ENCODE measurements at regions not wholly inside any gene's neighbourhood (a gene's known extent, or its start where the extent isn't known, plus 50 kb on each side); places are given as distances from the start of the nearest gene placed in this dataset.

GRCh38 chr10:113320987-113321386 lies 231.9 kb upstream of the HABP2 start:
- H3K4me3 ChIP-seq (ENCODE audit: low read depth, low read length): no peak overlapping the region
- DNase-seq (ENCODE audit: low read depth): no peak
- in situ Hi-C loops (cut with HindIII; ENCODE audit: low sequenced_read_pairs): no loop called here
- no peak for TF ChIP-seq CTCF (IDR thresholded peaks at IDR 0.05; ENCODE audit: low read depth, low read length, missing control alignments)

DNA sequence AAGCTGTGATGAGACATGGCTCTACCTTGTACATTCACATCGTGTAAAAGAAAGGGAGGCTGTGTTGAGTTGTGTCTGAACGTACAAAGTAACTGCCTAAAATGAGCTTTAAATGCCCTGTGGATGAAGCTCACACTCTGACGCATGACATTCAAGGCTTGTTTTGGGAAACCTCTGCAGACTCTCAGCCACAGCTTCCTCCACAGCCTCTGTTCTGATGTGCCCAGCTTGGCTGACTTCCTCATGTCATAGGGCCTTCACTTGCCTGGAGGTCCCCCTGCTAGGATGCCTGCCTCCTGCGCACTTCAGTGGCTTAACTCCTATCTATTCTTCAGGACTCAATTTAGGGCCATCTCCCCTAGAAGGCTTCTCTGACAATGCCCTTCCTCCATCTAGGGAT lies 230.0 kb upstream of the HABP2 start:
- no peak for DNase-seq (ENCODE audit: low read depth)
- in situ Hi-C loops (cut with HindIII; ENCODE audit: low sequenced_read_pairs): no loop called here
- no peak for TF ChIP-seq CTCF (IDR thresholded peaks at IDR 0.05; ENCODE audit: low read depth, low read length, missing control alignments)
- H3K4me3 ChIP-seq (ENCODE audit: low read depth, low read length): no peak overlapping the region

DNA sequence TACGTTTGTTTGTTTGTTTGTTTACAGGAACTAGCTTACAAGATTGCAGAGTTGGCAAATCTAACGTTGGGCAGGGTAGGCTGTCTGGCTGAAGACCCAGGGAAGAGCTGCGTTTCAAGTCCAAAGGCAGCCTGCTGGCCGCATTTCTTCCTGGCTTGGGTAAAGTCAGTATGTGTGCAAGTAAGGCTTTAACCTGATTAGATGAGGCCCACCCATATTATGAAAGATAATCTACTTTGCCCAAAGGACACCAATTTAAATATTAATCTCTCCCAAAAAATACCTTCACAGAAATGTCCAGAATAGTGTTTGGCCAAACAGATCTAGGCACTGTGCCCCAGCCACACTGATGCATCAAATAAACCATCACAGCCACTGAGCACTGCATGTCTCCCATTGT lies 228.9 kb upstream of the HABP2 start:
- no peak for TF ChIP-seq CTCF (IDR thresholded peaks at IDR 0.05; ENCODE audit: low read depth, low read length, missing control alignments)
- no peak for DNase-seq (ENCODE audit: low read depth)
- H3K4me3 ChIP-seq (ENCODE audit: low read depth, low read length): no peak overlapping the region
- in situ Hi-C loops (cut with HindIII; ENCODE audit: low sequenced_read_pairs): no loop called here

GRCh38 chr10:113326160-113327111 lies 226.4 kb upstream of the HABP2 start:
- in situ Hi-C loops (cut with HindIII; ENCODE audit: low sequenced_read_pairs): no loop called here
- H3K4me3 ChIP-seq (ENCODE audit: low read depth, low read length): no peak overlapping the region
- peak; percentile 43 for TF ChIP-seq CTCF (IDR thresholded peaks at IDR 0.05; ENCODE audit: low read depth, low read length, missing control alignments)
- DNase-seq (ENCODE audit: low read depth): peak; percentile 34

DNA sequence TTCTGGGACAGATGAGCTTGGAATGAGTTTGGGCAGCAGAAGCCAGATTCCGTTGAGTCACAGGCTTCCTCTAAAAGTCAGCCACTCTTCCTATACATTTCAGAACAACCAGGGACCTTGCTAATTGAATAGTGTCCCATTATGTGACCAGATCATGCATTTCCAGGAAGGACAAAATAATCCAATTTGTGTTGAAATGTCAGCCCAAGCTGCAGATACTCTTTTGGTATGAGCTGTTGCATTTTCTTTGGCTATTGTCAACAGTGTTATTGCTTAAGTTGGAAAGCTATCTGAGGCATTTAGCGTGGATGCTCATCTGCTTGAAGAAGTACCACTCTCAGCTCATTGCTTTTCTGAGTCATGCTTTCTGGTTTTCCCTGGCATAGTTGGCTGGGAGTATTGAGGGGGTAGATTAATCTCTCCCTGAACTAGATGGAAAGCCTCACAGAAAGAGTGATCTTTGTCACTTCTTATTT lies 223.7 kb upstream of the HABP2 start:
- in situ Hi-C loops (cut with HindIII; ENCODE audit: low sequenced_read_pairs): no loop called here
- TF ChIP-seq CTCF (IDR thresholded peaks at IDR 0.05; ENCODE audit: low read depth, low read length, missing control alignments): no peak
- H3K4me3 ChIP-seq (ENCODE audit: low read depth, low read length): no peak overlapping the region
- DNase-seq (ENCODE audit: low read depth): peak; percentile 15

DNA sequence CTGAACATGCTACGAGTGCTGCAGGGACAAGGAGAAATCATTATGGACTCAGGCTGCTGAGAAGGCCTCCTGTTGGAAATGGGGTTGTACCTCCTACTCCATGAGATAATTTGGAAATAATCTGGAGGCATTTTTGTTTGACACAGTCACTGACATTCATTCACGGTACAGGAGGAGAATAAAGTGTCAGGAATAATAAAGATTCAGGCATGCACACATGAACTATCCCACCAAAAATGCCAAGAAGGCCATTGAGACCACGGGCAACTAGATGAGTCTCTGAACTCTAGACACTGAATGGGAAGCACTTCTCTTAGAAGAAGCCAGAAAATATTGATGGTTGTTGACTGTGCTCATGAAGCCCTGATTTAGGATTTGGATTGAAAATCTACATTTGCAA lies 220.9 kb upstream of the HABP2 start:
- TF ChIP-seq CTCF (IDR thresholded peaks at IDR 0.05; ENCODE audit: low read depth, low read length, missing control alignments): no peak
- in situ Hi-C loops (cut with HindIII; ENCODE audit: low sequenced_read_pairs): no loop called here
- DNase-seq (ENCODE audit: low read depth): no peak
- H3K4me3 ChIP-seq (ENCODE audit: low read depth, low read length): no peak overlapping the region

Measured in astrocyte of the cerebellum (primary cell).